H1 (cell line): ENCODE measurements at regions not wholly inside any gene's neighbourhood (a gene's known extent, or its start where the extent isn't known, plus 50 kb on each side); places are given as distances from the start of the nearest gene placed in this dataset.

Experiments
- CTCF ChIA-PET: fragments of 300-600 bp; sonication (Branson Sonifier 250); formaldehyde crosslinking; loops from one replicate; lab custom pipeline; 2021; ENCODE audit not compliant: partially characterized antibody; lab: Charles Lee
- POLR2A ChIA-PET: fragments of 300-600 bp; sonication (Branson Sonifier 250); formaldehyde crosslinking; loops from one replicate; lab custom pipeline; 2021; ENCODE audit warnings: inconsistent platforms; ENCODE audit not compliant: partially characterized antibody; lab: Charles Lee
- DNase-seq, 2 experiments: peaks; one replicate each; pipeline versions ENCODE4 v3.0.0 to v3.0.0-alpha.2; 2010 to 2022; ENCODE audit warnings: low spot score in 2 of 2, low read depth in 1 of 2, mixed read lengths in 1 of 2
- FAIRE-seq: peaks from 2 replicates; lab custom pipeline; 2011; peaks lifted over from hg19 to GRCh38; lab: Jason Lieb, UNC
- H2AFZ ChIP-seq: 2 replicates; pipeline ENCODE4 v1.8.1; 2012; ENCODE audit warnings: low read length, inconsistent platforms
- H2AK5ac ChIP-seq: 2 replicates; pipeline ENCODE4 v1.6.1; 2013; ENCODE audit warnings: low read depth, low read length
- H2BK120ac ChIP-seq: replicated peaks from 2 replicates; pipeline ENCODE3; 2013; ENCODE audit warnings: low read depth, low read length, inconsistent platforms
- H2BK12ac ChIP-seq: 2 replicates; pipeline ENCODE4 v1.6.1; 2013; ENCODE audit warnings: low read depth, low read length
- H2BK15ac ChIP-seq: 2 replicates; pipeline ENCODE4 v1.6.1; 2013; ENCODE audit warnings: low read length
- H2BK20ac ChIP-seq: 2 replicates; pipeline ENCODE4 v1.6.1; 2013; ENCODE audit warnings: low read length
- H2BK5ac ChIP-seq: 2 replicates; pipeline ENCODE4 v1.6.1; 2013; ENCODE audit warnings: low read depth, low read length
- H3K14ac ChIP-seq: 2 replicates; pipeline ENCODE4 v1.6.1; 2013; ENCODE audit warnings: inconsistent platforms; ENCODE audit not compliant: insufficient read length
- H3K18ac ChIP-seq: 2 replicates; pipeline ENCODE4 v1.6.1; 2013; ENCODE audit warnings: low read length; ENCODE audit errors: extremely low read depth
- H3K23ac ChIP-seq: 2 replicates; pipeline ENCODE4 v1.6.1; 2013; ENCODE audit warnings: inconsistent platforms; ENCODE audit not compliant: insufficient read length
- H3K23me2 ChIP-seq: 2 replicates; pipeline ENCODE4 v1.6.1; 2013; ENCODE audit warnings: low read depth, low read length
- H3K27ac ChIP-seq: 2 replicates; pipeline ENCODE4 v1.6.1; 2011; ENCODE audit warnings: low read depth, low read length, inconsistent platforms
- H3K27me3 ChIP-seq, 4 experiments: replicated peaks in 1 of 4; 1 replicate in 1 of 4; 2 replicates in 3 of 4; pipeline versions ENCODE4 v1.6.1 to v1.8.1; 2011 to 2013; ENCODE audit warnings: low read length in 3 of 4, mild to moderate bottlenecking in 3 of 4, inconsistent platforms in 2 of 4, mixed read lengths in 2 of 4, moderate library complexity in 1 of 4; ENCODE audit not compliant: control insufficient read depth in 3 of 4, insufficient read depth in 3 of 4; ENCODE audit errors: extremely low read depth in 1 of 4
- H3K36me3 ChIP-seq, 4 experiments: 2 replicates each; pipeline versions ENCODE4 v1.6.1 to v1.8.1; 2011 to 2013; ENCODE audit warnings: mild to moderate bottlenecking in 4 of 4, low read length in 3 of 4, moderate library complexity in 2 of 4, control low read depth in 1 of 4, inconsistent platforms in 1 of 4; ENCODE audit not compliant: insufficient read depth in 4 of 4, control insufficient read depth in 2 of 4
- H3K4ac ChIP-seq: replicated peaks from 2 replicates; pipeline ENCODE3; 2013; ENCODE audit warnings: low read length, low read depth, mixed read lengths, inconsistent platforms; ENCODE audit not compliant: insufficient read length
- H3K4me1 ChIP-seq, 4 experiments: replicated peaks in 1 of 4; 1 replicate in 1 of 4; 2 replicates in 3 of 4; pipeline versions ENCODE4 v1.6.1 to v1.8.1; 2011 to 2013; ENCODE audit warnings: low read length in 3 of 4, inconsistent platforms in 2 of 4, mixed read lengths in 1 of 4; ENCODE audit not compliant: insufficient read depth in 4 of 4, control insufficient read depth in 3 of 4
- H3K4me2 ChIP-seq, 2 experiments: 2 replicates each; pipeline versions ENCODE4 v1.6.1 to v1.8.1; 2011 to 2013; ENCODE audit warnings: low read depth in 2 of 2, low read length in 2 of 2, control low read depth in 1 of 2, inconsistent platforms in 1 of 2, mild to moderate bottlenecking in 1 of 2; ENCODE audit not compliant: insufficient read depth in 1 of 2
- H3K4me3 ChIP-seq, 4 experiments: fragments of 200-600, 300-600 bp in 1 of 4; sonication (generic), shearing (Covaris generic), sonication (Bioruptor Twin) in 1 of 4; 2 replicates each; pipeline versions ENCODE4 v1.5.1 to v1.8.1; 2011 to 2016; ENCODE audit warnings: low read length in 4 of 4, low read depth in 3 of 4, control low read depth in 2 of 4, inconsistent platforms in 2 of 4, mild to moderate bottlenecking in 2 of 4, mixed read lengths in 1 of 4, moderate library complexity in 1 of 4; ENCODE audit not compliant: insufficient read depth in 2 of 4; ENCODE audit errors: extremely low read depth in 1 of 4
- H3K56ac ChIP-seq: replicated peaks from 2 replicates; pipeline ENCODE3; 2013; ENCODE audit warnings: low read depth, mild to moderate bottlenecking, mixed read lengths, low read length, inconsistent platforms; ENCODE audit not compliant: insufficient read length
- H3K79me1 ChIP-seq: 2 replicates; pipeline ENCODE4 v1.6.1; 2013; ENCODE audit warnings: low read depth, low read length, control low read depth
- H3K79me2 ChIP-seq, 2 experiments: 2 replicates each; pipeline versions ENCODE4 v1.6.1 to v1.8.1; 2012 to 2013; ENCODE audit warnings: low read length in 2 of 2, mild to moderate bottlenecking in 2 of 2, inconsistent platforms in 1 of 2; ENCODE audit not compliant: insufficient read depth in 2 of 2, control insufficient read depth in 1 of 2
- H3K9ac ChIP-seq, 4 experiments: replicated peaks in 1 of 4; 1 replicate in 1 of 4; 2 replicates in 3 of 4; pipeline versions ENCODE4 v1.6.1 to v1.8.1; 2011 to 2013; ENCODE audit warnings: low read depth in 3 of 4, low read length in 3 of 4, control low read depth in 2 of 4, mild to moderate bottlenecking in 2 of 4, moderate library complexity in 2 of 4, inconsistent platforms in 1 of 4; ENCODE audit errors: extremely low read depth in 1 of 4
- H3K9me3 ChIP-seq, 2 experiments: 2 replicates each; pipeline versions ENCODE4 v1.6.1 to v1.8.1; 2012 to 2013; ENCODE audit warnings: mild to moderate bottlenecking in 2 of 2, moderate library complexity in 2 of 2, control low read depth in 1 of 2, inconsistent platforms in 1 of 2, low read depth in 1 of 2, low read length in 1 of 2, mixed read lengths in 1 of 2; ENCODE audit not compliant: insufficient read depth in 2 of 2
- H4K20me1 ChIP-seq, 2 experiments: replicated peaks in 1 of 2; 2 replicates each; pipeline versions ENCODE3 to v1.8.1; 2011 to 2013; ENCODE audit warnings: inconsistent platforms in 2 of 2, low read length in 2 of 2, mild to moderate bottlenecking in 1 of 2; ENCODE audit not compliant: insufficient read depth in 2 of 2, control insufficient read depth in 1 of 2
- H4K5ac ChIP-seq: 2 replicates; pipeline ENCODE4 v1.6.1; 2013; ENCODE audit warnings: low read length, low read depth, mixed read lengths, inconsistent platforms; ENCODE audit not compliant: insufficient read length
- H4K8ac ChIP-seq: 2 replicates; pipeline ENCODE4 v1.8.0; 2013; ENCODE audit warnings: mild to moderate bottlenecking, moderate library complexity, low read length, inconsistent platforms; ENCODE audit not compliant: insufficient read depth; ENCODE audit errors: extremely low read depth
- H4K91ac ChIP-seq: replicated peaks from 2 replicates; pipeline ENCODE3; 2013; ENCODE audit warnings: low read length, mixed read lengths, inconsistent platforms; ENCODE audit not compliant: insufficient read length
- BCL11A ChIP-seq, 2 experiments: IDR thresholded peaks; one replicate each; pipeline ENCODE4 v1.6.1; 2011; ENCODE audit warnings: low read depth in 2 of 2, low read length in 2 of 2, mild to moderate bottlenecking in 2 of 2
- BRCA1 ChIP-seq: IDR thresholded peaks from 2 replicates; pipeline ENCODE4 v1.6.1; 2012; ENCODE audit warnings: low read depth, low read length, improper control_type of control experiment
- CBX5 ChIP-seq: fragments of 300-800, 300-1000 bp; sonication (generic); IDR thresholded peaks from 2 replicates; pipeline ENCODE4 v1.7.1; 2016; ENCODE audit warnings: antibody characterized with exemption, low read length, low read depth
- CBX8 ChIP-seq: fragments of 300-800, 300-1000 bp; sonication (generic); IDR thresholded peaks from 2 replicates; pipeline ENCODE4 v1.7.1; 2016; ENCODE audit warnings: low read depth, low read length, borderline replicate concordance
- CHD2 ChIP-seq: IDR thresholded peaks from 2 replicates; pipeline ENCODE4 v1.6.1; 2012; ENCODE audit warnings: low read length, improper control_type of control experiment
- JUND ChIP-seq: IDR thresholded peaks from 2 replicates; pipeline ENCODE4 v1.6.1; 2011; ENCODE audit warnings: mild to moderate bottlenecking, improper control_type of control experiment, low read length
- KDM1A ChIP-seq: fragments of 200-600, 300-600 bp; sonication (generic); IDR thresholded peaks from 2 replicates; pipeline ENCODE4 v1.7.1; 2016; ENCODE audit warnings: mild to moderate bottlenecking, low read length, borderline replicate concordance
- KDM5A ChIP-seq: fragments of 200-600 bp; IDR thresholded peaks from 2 replicates; pipeline ENCODE4 v1.7.1; 2012; ENCODE audit warnings: mild to moderate bottlenecking, low read length, inconsistent platforms, mixed read lengths
- NRF1 ChIP-seq: IDR thresholded peaks from 2 replicates; pipeline ENCODE4 v1.6.1; 2011; ENCODE audit warnings: mild to moderate bottlenecking, low read depth, low read length, improper control_type of control experiment
- RBBP5 ChIP-seq: IDR thresholded peaks from 2 replicates; pipeline ENCODE4 v1.7.1; 2012; ENCODE audit warnings: low read depth, mild to moderate bottlenecking, inconsistent platforms, low read length, moderate library complexity, borderline replicate concordance
- RNF2 ChIP-seq: fragments of 200-900, 300-1000 bp; sonication (generic); IDR thresholded peaks from 2 replicates; pipeline ENCODE4 v1.7.1; 2016; ENCODE audit warnings: borderline replicate concordance, low read depth, mild to moderate bottlenecking, antibody characterized with exemption, low read length; ENCODE audit not compliant: poor library complexity, severe bottlenecking; ENCODE audit errors: missing control alignments
- TBP ChIP-seq: IDR thresholded peaks from 2 replicates; pipeline ENCODE4 v1.6.1; 2011; ENCODE audit warnings: low read depth, low read length, improper control_type of control experiment
- TEAD4 ChIP-seq: IDR thresholded peaks from 2 replicates; pipeline ENCODE4 v1.6.1; 2012; ENCODE audit warnings: low read depth, low read length, inconsistent platforms, mixed read lengths
- WGBS, 2 experiments: shearing (Covaris generic) in 1 of 2; methylation state at CpG; one replicate each; pipeline versions ENCODE4 v1.1.6 to v1.1.7; 2013 to 2015; ENCODE audit warnings: low lambda C conversion rate in 2 of 2, mixed read lengths in 2 of 2, inconsistent platforms in 1 of 2, low coverage in 1 of 2, missing lambda C conversion rate in 1 of 2; ENCODE audit not compliant: insufficient replicate concordance in 2 of 2, insufficient coverage in 1 of 2, insufficient read length in 1 of 2; ENCODE audit errors: extremely low coverage in 1 of 2, missing lambda C conversion rate in 1 of 2; 5-methylcytosine and 5-hydroxymethylcytosine counted together

DNA sequence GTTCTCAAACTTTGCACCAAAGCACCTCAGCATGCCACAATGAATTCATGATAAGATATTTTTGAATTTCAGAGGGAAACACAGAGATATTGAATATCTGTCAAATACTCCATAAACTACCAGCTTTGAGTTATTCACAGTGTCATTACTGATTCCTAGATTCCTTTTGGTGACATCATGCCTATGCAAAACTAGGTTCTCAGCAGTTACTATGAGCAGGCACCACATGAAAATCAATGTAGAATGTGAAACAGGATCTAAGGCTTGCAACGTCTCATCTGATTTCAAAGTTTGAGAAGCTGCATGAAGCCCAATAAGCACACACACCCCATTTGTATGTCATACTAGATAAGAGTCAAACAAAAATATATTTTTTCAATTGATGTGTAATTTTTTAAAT is 426.5 kb downstream of the NR2F1-AS1 start:
- Histone ChIP-seq H3K14ac (no peak overlapping the region), H3K4me1 (no peaks in the 10 kb centered on the region), H4K20me1 (no peaks in the 10 kb centered on the region), H3K9me3 (no peaks in the 10 kb centered on the region), H2BK5ac (no peak overlapping the region), H3K36me3 (no peaks in the 10 kb centered on the region), H4K91ac (no peak overlapping the region), H3K23me2 (no peaks in the 10 kb centered on the region), H2AFZ (no peak overlapping the region), H3K18ac (no peak overlapping the region), H4K5ac (no peak overlapping the region), H2BK120ac (no peak overlapping the region), H2BK20ac (no peak overlapping the region), H3K4me2 (no peak overlapping the region), H4K8ac (no peak overlapping the region), H3K27ac (no peak overlapping the region), H3K56ac (no peak overlapping the region), H2BK12ac (no peak overlapping the region), H3K27me3 (no peaks in the 10 kb centered on the region), H3K23ac (no peak overlapping the region), H3K79me1 (no peaks in the 10 kb centered on the region), H3K4me3 (no peak overlapping the region), H3K79me2 (no peaks in the 10 kb centered on the region), H3K4ac (no peak overlapping the region), H2BK15ac (no peak overlapping the region), H2AK5ac (no peak overlapping the region), H3K9ac (no peak overlapping the region)
- DNase-seq (no peak), FAIRE-seq (no peak)
- CTCF ChIA-PET = interaction anchor here (1.2 kb wide), 1 partner anchor 26 kb away, joined by 3 read pairs; no protein-coding TSS in a partner anchor
- TF ChIP-seq TEAD4 = no peak
- TF ChIP-seq TBP = no peak
- no peak for TF ChIP-seq CHD2
- no peak for TF ChIP-seq KDM5A
- no peak for TF ChIP-seq JUND
- no peak for TF ChIP-seq CBX8
- TF ChIP-seq BCL11A (IDR thresholded peaks at IDR 0.05; ENCODE audit: low read depth in 2 of 2, low read length in 2 of 2) = no peak
- no peak for TF ChIP-seq RBBP5
- TF ChIP-seq KDM1A = no peak
- TF ChIP-seq RNF2 = no peak
- TF ChIP-seq NRF1 = no peak
- no peak for TF ChIP-seq BRCA1
- TF ChIP-seq CBX5 = no peak
- POLR2A ChIA-PET = no interaction called here
- 88% methylated on average over 1 of the region's 1 CpG; no CpG with 5 or more reads in 1 of the 2 experiments for WGBS, 2 experiments
